WTC11 (cell line): ENCODE measurements at regions not wholly inside any gene's neighbourhood (a gene's known extent, or its start where the extent isn't known, plus 50 kb on each side); places are given as distances from the start of the nearest gene placed in this dataset.

Source experiments
- CREB1 ChIP-seq: sonication (generic); formaldehyde crosslinking; IDR thresholded peaks from 2 replicates; pipeline ENCODE4 v1.8.0; 2023; ENCODE audit warnings: mild to moderate bottlenecking, missing genetic modification reagents
- CREM ChIP-seq: sonication (generic); formaldehyde crosslinking; IDR thresholded peaks from 2 replicates; pipeline ENCODE4 v1.8.1; 2022; ENCODE audit warnings: mild to moderate bottlenecking, missing genetic modification reagents, moderate library complexity
- ELF4 ChIP-seq: sonication (generic); formaldehyde crosslinking; IDR thresholded peaks from 2 replicates; pipeline ENCODE4 v1.8.1; 2022; ENCODE audit warnings: low read depth, mild to moderate bottlenecking, moderate library complexity, missing genetic modification reagents
- NR3C1 ChIP-seq: sonication (generic); formaldehyde crosslinking; conservative IDR thresholded peaks from 2 replicates; pipeline ENCODE4 v1.8.1; 2023; ENCODE audit warnings: low read depth, mild to moderate bottlenecking, missing genetic modification reagents
- SMAD3 ChIP-seq: sonication (generic); formaldehyde crosslinking; IDR thresholded peaks from 2 replicates; pipeline ENCODE4 v1.8.0; 2022; ENCODE audit warnings: missing genetic modification reagents, mild to moderate bottlenecking, borderline replicate concordance
- SP1 ChIP-seq: sonication (generic); formaldehyde crosslinking; conservative IDR thresholded peaks from 2 replicates; pipeline ENCODE4 v1.8.1; 2022; ENCODE audit warnings: missing genetic modification reagents
- ZNF138 ChIP-seq: sonication (generic); formaldehyde crosslinking; conservative IDR thresholded peaks from 2 replicates; pipeline ENCODE4 v1.8.1; 2022; ENCODE audit warnings: mild to moderate bottlenecking, moderate library complexity, missing genetic modification reagents
- TF ChIP-seq, protein P1 (sequence below): fragments of 200-600 bp; IDR thresholded peaks from 2 replicates; pipeline ENCODE4 v1.8.0; 2022; ENCODE audit warnings: antibody characterized with exemption
- TF ChIP-seq, protein P2 (sequence below): sonication (generic); formaldehyde crosslinking; IDR thresholded peaks from 2 replicates; pipeline ENCODE4 v1.8.0; 2022; ENCODE audit warnings: mild to moderate bottlenecking, missing genetic modification reagents
- TF ChIP-seq, protein P3 (sequence below): sonication (generic); formaldehyde crosslinking; IDR thresholded peaks from 2 replicates; pipeline ENCODE4 v1.8.0; 2022; ENCODE audit warnings: mild to moderate bottlenecking, missing genetic modification reagents
- TF ChIP-seq, protein P4 (sequence below): sonication (generic); formaldehyde crosslinking; conservative IDR thresholded peaks from 2 replicates; pipeline ENCODE4 v1.8.1; 2023; ENCODE audit warnings: mild to moderate bottlenecking, low read depth, missing genetic modification reagents, moderate library complexity
- TF ChIP-seq, protein P5 (sequence below): sonication (generic); formaldehyde crosslinking; IDR thresholded peaks from 2 replicates; pipeline ENCODE4 v1.8.0; 2022; ENCODE audit warnings: mild to moderate bottlenecking, missing genetic modification reagents

DNA sequence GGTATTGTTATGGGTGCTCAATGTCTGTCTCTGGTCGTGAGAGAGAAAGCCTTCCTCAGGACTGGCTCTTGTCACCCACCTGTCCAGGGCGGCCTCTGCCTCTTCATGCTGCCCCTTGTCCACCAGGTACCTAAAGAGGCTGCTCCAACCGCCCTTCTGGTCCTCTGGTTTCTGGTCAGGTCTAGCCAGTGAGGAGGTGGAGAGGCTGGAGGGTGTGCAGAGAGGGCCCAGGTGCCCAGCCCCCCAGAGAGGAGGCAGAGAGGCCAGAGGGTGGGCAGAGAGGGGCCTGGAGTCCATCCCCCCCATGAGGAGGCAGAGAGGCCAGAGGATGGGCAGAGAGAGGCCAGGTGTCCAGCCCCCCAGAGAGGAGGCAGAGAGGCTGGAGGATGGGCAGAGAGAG is 329.8 kb upstream of the IRX4 start:
- no peak for TF ChIP-seq NR3C1 (CRISPR knock-in tag)
- TF ChIP-seq CREM (CRISPR knock-in tag), result no peak
- TF ChIP-seq, protein P1, sequence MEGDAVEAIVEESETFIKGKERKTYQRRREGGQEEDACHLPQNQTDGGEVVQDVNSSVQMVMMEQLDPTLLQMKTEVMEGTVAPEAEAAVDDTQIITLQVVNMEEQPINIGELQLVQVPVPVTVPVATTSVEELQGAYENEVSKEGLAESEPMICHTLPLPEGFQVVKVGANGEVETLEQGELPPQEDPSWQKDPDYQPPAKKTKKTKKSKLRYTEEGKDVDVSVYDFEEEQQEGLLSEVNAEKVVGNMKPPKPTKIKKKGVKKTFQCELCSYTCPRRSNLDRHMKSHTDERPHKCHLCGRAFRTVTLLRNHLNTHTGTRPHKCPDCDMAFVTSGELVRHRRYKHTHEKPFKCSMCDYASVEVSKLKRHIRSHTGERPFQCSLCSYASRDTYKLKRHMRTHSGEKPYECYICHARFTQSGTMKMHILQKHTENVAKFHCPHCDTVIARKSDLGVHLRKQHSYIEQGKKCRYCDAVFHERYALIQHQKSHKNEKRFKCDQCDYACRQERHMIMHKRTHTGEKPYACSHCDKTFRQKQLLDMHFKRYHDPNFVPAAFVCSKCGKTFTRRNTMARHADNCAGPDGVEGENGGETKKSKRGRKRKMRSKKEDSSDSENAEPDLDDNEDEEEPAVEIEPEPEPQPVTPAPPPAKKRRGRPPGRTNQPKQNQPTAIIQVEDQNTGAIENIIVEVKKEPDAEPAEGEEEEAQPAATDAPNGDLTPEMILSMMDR, result no peak
- no peak for TF ChIP-seq SMAD3
- TF ChIP-seq, protein P2, sequence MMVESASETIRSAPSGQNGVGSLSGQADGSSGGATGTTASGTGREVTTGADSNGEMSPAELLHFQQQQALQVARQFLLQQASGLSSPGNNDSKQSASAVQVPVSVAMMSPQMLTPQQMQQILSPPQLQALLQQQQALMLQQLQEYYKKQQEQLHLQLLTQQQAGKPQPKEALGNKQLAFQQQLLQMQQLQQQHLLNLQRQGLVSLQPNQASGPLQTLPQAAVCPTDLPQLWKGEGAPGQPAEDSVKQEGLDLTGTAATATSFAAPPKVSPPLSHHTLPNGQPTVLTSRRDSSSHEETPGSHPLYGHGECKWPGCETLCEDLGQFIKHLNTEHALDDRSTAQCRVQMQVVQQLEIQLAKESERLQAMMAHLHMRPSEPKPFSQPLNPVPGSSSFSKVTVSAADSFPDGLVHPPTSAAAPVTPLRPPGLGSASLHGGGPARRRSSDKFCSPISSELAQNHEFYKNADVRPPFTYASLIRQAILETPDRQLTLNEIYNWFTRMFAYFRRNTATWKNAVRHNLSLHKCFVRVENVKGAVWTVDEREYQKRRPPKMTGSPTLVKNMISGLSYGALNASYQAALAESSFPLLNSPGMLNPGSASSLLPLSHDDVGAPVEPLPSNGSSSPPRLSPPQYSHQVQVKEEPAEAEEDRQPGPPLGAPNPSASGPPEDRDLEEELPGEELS (CRISPR knock-in tag), result no peak
- TF ChIP-seq, protein P3, sequence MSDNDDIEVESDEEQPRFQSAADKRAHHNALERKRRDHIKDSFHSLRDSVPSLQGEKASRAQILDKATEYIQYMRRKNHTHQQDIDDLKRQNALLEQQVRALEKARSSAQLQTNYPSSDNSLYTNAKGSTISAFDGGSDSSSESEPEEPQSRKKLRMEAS, result no peak
- TF ChIP-seq CREB1 (CRISPR knock-in tag), result no peak
- TF ChIP-seq ZNF138 (CRISPR knock-in tag), result no peak
- no peak for TF ChIP-seq ELF4 (CRISPR knock-in tag)
- TF ChIP-seq, protein P4, sequence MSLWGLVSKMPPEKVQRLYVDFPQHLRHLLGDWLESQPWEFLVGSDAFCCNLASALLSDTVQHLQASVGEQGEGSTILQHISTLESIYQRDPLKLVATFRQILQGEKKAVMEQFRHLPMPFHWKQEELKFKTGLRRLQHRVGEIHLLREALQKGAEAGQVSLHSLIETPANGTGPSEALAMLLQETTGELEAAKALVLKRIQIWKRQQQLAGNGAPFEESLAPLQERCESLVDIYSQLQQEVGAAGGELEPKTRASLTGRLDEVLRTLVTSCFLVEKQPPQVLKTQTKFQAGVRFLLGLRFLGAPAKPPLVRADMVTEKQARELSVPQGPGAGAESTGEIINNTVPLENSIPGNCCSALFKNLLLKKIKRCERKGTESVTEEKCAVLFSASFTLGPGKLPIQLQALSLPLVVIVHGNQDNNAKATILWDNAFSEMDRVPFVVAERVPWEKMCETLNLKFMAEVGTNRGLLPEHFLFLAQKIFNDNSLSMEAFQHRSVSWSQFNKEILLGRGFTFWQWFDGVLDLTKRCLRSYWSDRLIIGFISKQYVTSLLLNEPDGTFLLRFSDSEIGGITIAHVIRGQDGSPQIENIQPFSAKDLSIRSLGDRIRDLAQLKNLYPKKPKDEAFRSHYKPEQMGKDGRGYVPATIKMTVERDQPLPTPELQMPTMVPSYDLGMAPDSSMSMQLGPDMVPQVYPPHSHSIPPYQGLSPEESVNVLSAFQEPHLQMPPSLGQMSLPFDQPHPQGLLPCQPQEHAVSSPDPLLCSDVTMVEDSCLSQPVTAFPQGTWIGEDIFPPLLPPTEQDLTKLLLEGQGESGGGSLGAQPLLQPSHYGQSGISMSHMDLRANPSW, result no peak
- TF ChIP-seq SP1 (CRISPR knock-in tag), result no peak
- TF ChIP-seq, protein P5, sequence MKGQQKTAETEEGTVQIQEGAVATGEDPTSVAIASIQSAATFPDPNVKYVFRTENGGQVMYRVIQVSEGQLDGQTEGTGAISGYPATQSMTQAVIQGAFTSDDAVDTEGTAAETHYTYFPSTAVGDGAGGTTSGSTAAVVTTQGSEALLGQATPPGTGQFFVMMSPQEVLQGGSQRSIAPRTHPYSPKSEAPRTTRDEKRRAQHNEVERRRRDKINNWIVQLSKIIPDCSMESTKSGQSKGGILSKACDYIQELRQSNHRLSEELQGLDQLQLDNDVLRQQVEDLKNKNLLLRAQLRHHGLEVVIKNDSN (CRISPR knock-in tag), result no peak
